ENCODE measurements at regions not wholly inside any gene's neighbourhood (a gene's known extent, or its start where the extent isn't known, plus 50 kb on each side); places are given as distances from the start of the nearest gene placed in this dataset.

- no peaks in the 10 kb centered on the region for H3K36me3 ChIP-seq (ENCODE audit: control insufficient read depth in 2 of 4, insufficient read depth in 4 of 4, low read length in 3 of 4)
- DNase-seq (ENCODE audit: low read depth in 1 of 2, low spot score in 2 of 2) (no peak), FAIRE-seq (no peak)
- H3K79me2 ChIP-seq (ENCODE audit: control insufficient read depth in 1 of 2, insufficient read depth in 2 of 2, low read length in 2 of 2) = no peaks in the 10 kb centered on the region
- H3K27ac ChIP-seq (ENCODE audit: low read depth, low read length) = no peak overlapping the region
- H3K23me2 ChIP-seq (ENCODE audit: low read depth, low read length) = no peaks in the 10 kb centered on the region; the same call in 1 of the 2 replicates
- H2BK12ac ChIP-seq (ENCODE audit: low read depth, low read length) = no peak overlapping the region
- H4K20me1 ChIP-seq (replicated peaks in 1 of 2; ENCODE audit: control insufficient read depth in 1 of 2, insufficient read depth in 2 of 2, low read length in 2 of 2) = no peaks in the 10 kb centered on the region
- H3K9me3 ChIP-seq (ENCODE audit: insufficient read depth in 2 of 2, low read depth in 1 of 2, low read length in 1 of 2) = no peaks in the 10 kb centered on the region
- H4K5ac ChIP-seq (ENCODE audit: insufficient read length, low read depth, low read length) = no peak overlapping the region
- no peak overlapping the region for H3K4ac ChIP-seq (replicated peaks; ENCODE audit: insufficient read length, low read depth, low read length)
- H2AFZ ChIP-seq (ENCODE audit: low read length) = no peak overlapping the region
- H3K4me1 ChIP-seq (replicated peaks in 1 of 4; ENCODE audit: control insufficient read depth in 3 of 4, insufficient read depth in 4 of 4, low read length in 3 of 4) = peaks cover 0 to 8% (median 3%) of the 10 kb centered on the region in 4 experiments; a peak in 4 of 7 replicates
- no peaks in the 10 kb centered on the region for H3K79me1 ChIP-seq (ENCODE audit: low read depth, low read length)
- H3K9ac ChIP-seq (replicated peaks in 1 of 4; ENCODE audit: extremely low read depth in 1 of 4, low read depth in 3 of 4, low read length in 3 of 4) = no peak overlapping the region
- H3K27me3 ChIP-seq (replicated peaks in 1 of 4; ENCODE audit: control insufficient read depth in 3 of 4, extremely low read depth in 1 of 4, insufficient read depth in 3 of 4, low read length in 3 of 4) = no peaks in the 10 kb centered on the region
- no peak overlapping the region for H4K8ac ChIP-seq (ENCODE audit: extremely low read depth, insufficient read depth, low read length)
- H3K56ac ChIP-seq (replicated peaks; ENCODE audit: insufficient read length, low read depth, low read length) = no peak overlapping the region
- no peak overlapping the region for H2BK5ac ChIP-seq (ENCODE audit: low read depth, low read length)
- peak overlapping the region; percentile 58 to 66; a peak in 2 of 4 replicates for H3K4me2 ChIP-seq (ENCODE audit: insufficient read depth in 1 of 2, low read depth in 2 of 2, low read length in 2 of 2)
- H3K23ac ChIP-seq (ENCODE audit: insufficient read length) = no peak overlapping the region
- H3K14ac ChIP-seq (ENCODE audit: insufficient read length) = no peak overlapping the region
- no peak for TF ChIP-seq ASH2L (IDR thresholded peaks at IDR 0.05; ENCODE audit: low read length)
- no peak for TF ChIP-seq GTF2F1 (IDR thresholded peaks at IDR 0.05; ENCODE audit: borderline replicate concordance, low read depth, low read length)
- no peak for TF ChIP-seq FOSL1 (IDR thresholded peaks at IDR 0.05; ENCODE audit: insufficient read depth, low read depth, low read length)
- TF ChIP-seq EZH2 (IDR thresholded peaks at IDR 0.05; ENCODE audit: low read depth, low read length, severe bottlenecking) = no peak
- no peak for TF ChIP-seq SAP30 (IDR thresholded peaks at IDR 0.05; ENCODE audit: insufficient read depth, insufficient replicate concordance, low read length)
- TF ChIP-seq CBX5 (IDR thresholded peaks at IDR 0.05; ENCODE audit: low read depth, low read length) = no peak
- TF ChIP-seq CTBP2 (IDR thresholded peaks at IDR 0.05; ENCODE audit: borderline replicate concordance, insufficient read depth, insufficient read length, low read length) = no peak
- TF ChIP-seq KDM4A (IDR thresholded peaks at IDR 0.05; ENCODE audit: low read depth, low read length, severe bottlenecking) = no peak
- TF ChIP-seq TAF7 (optimal IDR thresholded peaks at IDR 0.05; ENCODE audit: borderline replicate concordance, low read depth, low read length) = no peak
- TF ChIP-seq POLR2A (IDR thresholded peaks at IDR 0.05; ENCODE audit: control extremely low read depth in 1 of 2, low read depth in 2 of 2, low read length in 2 of 2) = no peak
- no peak for TF ChIP-seq SP2 (IDR thresholded peaks at IDR 0.05; ENCODE audit: low read length)
- no peak for TF ChIP-seq POLR2AphosphoS5 (IDR thresholded peaks at IDR 0.05; ENCODE audit: low read depth, low read length)
- TF ChIP-seq RAD21 (IDR thresholded peaks at IDR 0.05 in 1 of 2, conservative IDR thresholded peaks at IDR 0.05 in 1 of 2; ENCODE audit: low read depth in 2 of 2, low read length in 2 of 2) = no peak
- no peak overlapping the region for H2BK120ac ChIP-seq (replicated peaks; ENCODE audit: low read depth, low read length)
- POLR2A ChIA-PET (ENCODE audit: partially characterized antibody) = interaction anchor here (0.6 kb wide), 1 partner anchor 161 kb away, joined by 3 read pairs; no protein-coding TSS in a partner anchor
- no peak overlapping the region for H4K91ac ChIP-seq (replicated peaks; ENCODE audit: insufficient read length, low read length)
- no peak overlapping the region for H3K18ac ChIP-seq (ENCODE audit: extremely low read depth, low read length)
- 90% methylated on average over 6 of the region's 9 CpGs; no CpG with 5 or more reads in 1 of the 2 experiments for WGBS, 2 experiments (ENCODE audit: extremely low coverage in 1 of 2, insufficient coverage in 1 of 2, insufficient read length in 1 of 2, insufficient replicate concordance in 2 of 2, low coverage in 1 of 2, low lambda C conversion rate in 2 of 2, missing lambda C conversion rate in 1 of 2)
- CTCF ChIA-PET (ENCODE audit: partially characterized antibody) = interaction anchor here (0.6 to 2.8 kb wide), 18 partner anchors 10 to 294 kb away, joined by 3 to 13 read pairs (median 4); no protein-coding TSS in a partner anchor
- H2BK20ac ChIP-seq (ENCODE audit: low read length) = no peak overlapping the region
- no peak overlapping the region for H2BK15ac ChIP-seq (ENCODE audit: low read length)
- peak overlapping the region in 1 of 4 experiments; percentile 50; a peak in 1 of 8 replicates for H3K4me3 ChIP-seq (ENCODE audit: extremely low read depth in 1 of 4, insufficient read depth in 2 of 4, low read depth in 3 of 4, low read length in 4 of 4)
- no peak overlapping the region for H2AK5ac ChIP-seq (ENCODE audit: low read depth, low read length)
These were observed 119.1 kb downstream of the DNAAF6 start for GRCh38 chrX:107325467-107325866.

Data from H1 (cell line).